ENCODE measurements at regions not wholly inside any gene's neighbourhood (a gene's known extent, or its start where the extent isn't known, plus 50 kb on each side); places are given as distances from the start of the nearest gene placed in this dataset.
"Not testable (repeated sequence)": the region's sequence is repeated elsewhere in the genome, so short reads cannot be mapped to it uniquely, and the experiment has no call there.

DNA sequence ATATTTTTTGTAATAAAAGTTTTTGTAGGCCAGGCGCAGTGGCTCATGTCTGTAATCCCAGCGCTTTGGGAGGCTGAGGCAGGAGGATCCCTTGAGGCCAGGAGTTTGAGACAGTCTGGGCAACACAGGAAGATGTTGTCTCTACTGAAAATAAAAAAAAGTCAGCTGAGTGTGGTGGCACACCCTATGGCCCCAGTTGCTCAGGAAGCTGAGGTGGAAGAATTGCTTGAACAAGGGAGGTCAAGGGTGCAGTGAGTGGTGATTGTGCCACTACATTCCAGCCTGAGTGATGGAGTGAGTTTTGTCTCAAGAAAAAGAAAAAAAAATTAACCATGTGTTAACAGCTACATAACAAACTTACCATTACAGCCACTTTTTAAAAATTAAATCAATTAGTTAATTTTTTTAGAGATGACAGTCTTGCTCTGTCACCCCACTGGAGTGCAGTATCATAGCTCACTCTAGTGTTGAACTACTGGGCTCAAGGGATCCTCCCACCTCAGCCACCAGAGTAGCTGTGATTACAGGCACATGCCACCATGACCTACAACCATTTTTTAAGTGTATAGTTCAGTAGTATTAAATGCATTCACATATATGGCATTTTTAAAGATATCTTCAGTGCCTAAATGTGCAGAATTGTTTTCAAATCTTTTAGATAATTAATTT is 67.2 kb upstream of the ACYP2 start:
- H3K9me3 ChIP-seq (ENCODE audit: control insufficient read depth, low read length, poor library complexity, severe bottlenecking), result no peaks in the 10 kb centered on the region
- no peaks in the 10 kb centered on the region for H3K27me3 Mint-ChIP-seq
- H3K36me3 Mint-ChIP-seq (ENCODE audit: low read depth), result peaks cover 7% of the 10 kb centered on the region
- no peak overlapping the region for H3K4me3 Mint-ChIP-seq
- no peak overlapping the region for H3K27ac Mint-ChIP-seq
- DNase-seq (no peak), ATAC-seq (peak; percentile 36)
- H3K4me1 Mint-ChIP-seq, result peaks cover 2% of the 10 kb centered on the region

DNA sequence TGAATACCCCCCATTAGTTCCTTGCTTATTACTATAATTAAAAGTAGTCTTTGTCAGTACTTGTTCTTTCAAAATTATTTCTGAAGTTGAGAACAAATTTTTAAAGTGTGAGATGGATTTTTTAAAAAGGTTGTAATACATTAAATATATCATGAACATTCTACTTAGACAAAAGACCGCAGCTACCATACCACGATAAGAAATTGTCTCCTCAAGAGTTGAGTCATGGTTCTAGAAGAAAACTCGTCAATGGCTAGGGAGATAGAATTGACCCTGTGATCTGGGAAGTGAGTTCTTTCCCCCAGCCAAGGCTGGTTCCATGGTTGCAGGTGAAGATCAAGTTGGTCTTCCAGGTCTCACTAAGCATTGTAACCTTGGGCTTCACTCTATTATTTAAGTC is 67.8 kb upstream of the ACYP2 start:
- no peak overlapping the region for H3K27ac Mint-ChIP-seq
- peaks cover 2% of the 10 kb centered on the region for H3K4me1 Mint-ChIP-seq
- H3K27me3 Mint-ChIP-seq, result no peaks in the 10 kb centered on the region
- H3K36me3 Mint-ChIP-seq (ENCODE audit: low read depth), result peaks cover 7% of the 10 kb centered on the region
- DNase-seq (no peak), ATAC-seq (no peak)
- H3K9me3 ChIP-seq (ENCODE audit: control insufficient read depth, low read length, poor library complexity, severe bottlenecking), result no peaks in the 10 kb centered on the region
- no peak overlapping the region for H3K4me3 Mint-ChIP-seq

DNA sequence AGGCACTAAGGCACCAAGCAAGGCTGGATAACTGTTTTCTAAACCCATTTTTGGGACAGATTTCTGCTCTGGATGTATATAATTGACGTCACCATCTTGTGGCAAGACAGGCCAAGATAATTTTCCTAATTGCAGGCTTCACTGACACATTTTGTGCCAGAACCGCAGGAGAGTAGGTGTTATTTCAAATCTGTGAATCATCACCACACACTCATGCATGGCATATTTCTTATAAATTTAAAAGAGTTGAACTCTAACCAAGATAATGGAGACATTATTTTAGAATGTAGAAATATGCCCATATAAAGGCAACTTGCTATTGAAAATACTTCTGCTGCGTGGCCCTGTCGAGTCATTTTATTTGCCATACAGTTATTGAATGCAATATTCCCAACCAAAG is 68.3 kb upstream of the ACYP2 start:
- Mint-ChIP-seq H3K27me3 (no peaks in the 10 kb centered on the region), H3K4me3 (no peak overlapping the region), H3K4me1 (peaks cover 2% of the 10 kb centered on the region), H3K27ac (no peak overlapping the region), H3K36me3 (ENCODE audit: low read depth) (peaks cover 7% of the 10 kb centered on the region)
- no peak for ATAC-seq
- DNase-seq, result no peak
- no peaks in the 10 kb centered on the region for H3K9me3 ChIP-seq (ENCODE audit: control insufficient read depth, low read length, poor library complexity, severe bottlenecking)

DNA sequence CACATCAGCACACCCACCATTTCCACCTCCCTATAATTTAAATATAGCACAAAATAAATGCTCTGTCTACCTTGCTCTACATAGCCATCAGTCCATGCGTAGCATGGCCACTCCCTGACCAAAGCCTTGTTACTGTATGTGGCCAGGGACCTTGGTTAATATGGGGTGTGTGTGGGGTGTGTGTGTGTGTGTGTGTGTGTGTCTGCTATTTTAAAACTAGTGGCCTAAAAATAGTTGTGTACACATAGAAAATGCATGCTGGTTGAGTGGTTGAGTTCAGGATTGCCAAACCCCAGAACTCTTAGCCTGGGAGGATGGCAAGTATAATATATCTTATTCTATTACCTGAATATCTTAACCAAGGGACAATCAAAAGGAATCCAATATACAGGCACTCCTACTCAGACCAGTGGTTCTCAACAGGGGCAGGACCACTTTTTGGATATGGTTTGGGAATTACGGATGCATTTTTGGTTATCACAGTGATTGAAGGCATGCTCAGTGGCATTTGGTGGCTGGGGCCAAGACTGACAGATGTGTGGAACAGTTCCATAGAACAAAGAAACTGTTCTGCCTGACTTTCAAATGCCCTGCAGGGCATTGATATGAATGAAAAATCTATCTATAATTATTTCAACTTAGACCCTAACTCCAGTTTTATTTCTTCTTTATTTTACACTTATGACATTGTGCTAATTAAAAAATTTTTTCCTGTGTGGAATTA is 72.3 kb upstream of the PSME4 start:
- no peaks in the 10 kb centered on the region for H3K9me3 ChIP-seq (ENCODE audit: control insufficient read depth, low read length, poor library complexity, severe bottlenecking)
- Mint-ChIP-seq H3K36me3 (ENCODE audit: low read depth) (peaks cover 3% of the 10 kb centered on the region), H3K4me1 (peaks cover 3% of the 10 kb centered on the region), H3K4me3 (no peak overlapping the region), H3K27ac (no peak overlapping the region), H3K27me3 (no peaks in the 10 kb centered on the region)
- DNase-seq (no peak), ATAC-seq (no peak)

DNA sequence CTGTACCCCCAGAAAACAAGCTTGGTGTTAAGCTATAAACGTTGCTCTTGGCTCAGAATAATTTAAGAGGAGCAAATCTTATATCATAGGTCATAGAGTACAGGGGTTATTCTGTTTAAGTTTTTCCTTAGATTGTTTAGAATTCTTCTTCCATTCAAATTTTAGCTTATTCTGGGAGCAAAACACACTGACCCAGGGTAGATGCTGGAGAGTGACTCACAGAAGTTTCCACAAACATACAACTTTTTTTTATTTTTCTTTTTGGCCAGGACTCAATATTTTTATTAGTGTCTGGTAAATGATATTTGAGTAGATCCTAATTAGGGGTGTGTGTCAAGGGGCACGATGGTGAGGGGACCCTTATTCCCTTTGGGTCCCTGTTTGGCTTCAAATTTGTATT is 71.5 kb upstream of the PSME4 start:
- DNase-seq (no peak), ATAC-seq (no peak)
- H3K36me3 Mint-ChIP-seq (ENCODE audit: low read depth), result peaks cover 3% of the 10 kb centered on the region
- no peak overlapping the region for H3K4me3 Mint-ChIP-seq
- no peaks in the 10 kb centered on the region for H3K27me3 Mint-ChIP-seq
- H3K27ac Mint-ChIP-seq, result no peak overlapping the region
- H3K9me3 ChIP-seq (ENCODE audit: control insufficient read depth, low read length, poor library complexity, severe bottlenecking), result no peaks in the 10 kb centered on the region
- H3K4me1 Mint-ChIP-seq, result peaks cover 2% of the 10 kb centered on the region

DNA sequence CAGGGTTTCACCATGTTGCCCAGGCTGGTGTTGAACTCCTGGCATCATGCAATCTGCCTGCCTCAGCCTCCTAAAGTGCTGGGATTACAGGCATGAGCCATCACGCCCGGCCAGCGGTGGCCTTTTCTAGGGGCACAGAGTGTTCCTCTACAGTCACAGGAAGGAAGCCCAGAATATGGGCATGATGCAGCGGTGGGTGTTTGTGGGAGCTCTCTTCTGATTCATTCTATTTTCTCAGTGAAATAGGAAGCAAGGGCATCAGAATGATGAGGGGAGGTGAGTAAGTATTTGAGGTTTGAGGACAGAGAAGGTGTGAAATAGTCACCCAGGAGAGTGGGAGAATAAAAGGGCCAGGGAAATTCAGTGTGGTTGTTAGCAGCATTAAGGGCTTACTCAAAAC is 70.3 kb upstream of the PSME4 start:
- no peak for ATAC-seq
- no peak for DNase-seq
- Mint-ChIP-seq H3K27ac (no peak overlapping the region), H3K4me1 (peaks cover 2% of the 10 kb centered on the region), H3K36me3 (ENCODE audit: low read depth) (peaks cover 3% of the 10 kb centered on the region), H3K27me3 (no peaks in the 10 kb centered on the region), H3K4me3 (no peak overlapping the region)
- no peaks in the 10 kb centered on the region for H3K9me3 ChIP-seq (ENCODE audit: control insufficient read depth, low read length, poor library complexity, severe bottlenecking)

DNA sequence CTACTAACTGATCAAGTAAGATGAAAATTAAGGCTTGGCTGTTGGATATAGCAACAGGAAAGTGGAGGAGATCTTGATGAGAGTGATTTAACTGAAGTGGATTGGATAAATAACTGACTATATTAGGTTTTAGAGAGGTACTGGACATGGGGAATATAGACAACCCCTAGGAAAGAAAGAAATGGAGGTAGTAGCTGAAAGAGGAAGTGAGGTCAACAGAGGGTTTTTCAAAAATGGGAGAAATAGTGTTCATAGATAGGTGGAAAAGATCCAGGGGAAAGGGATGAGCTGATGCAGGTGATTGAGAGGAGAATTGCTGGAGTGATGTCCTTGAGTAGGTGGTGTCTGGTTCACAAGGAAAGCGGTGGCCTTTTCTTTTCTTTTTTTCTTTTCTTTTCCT is 69.9 kb upstream of the PSME4 start:
- H3K4me3 Mint-ChIP-seq, result no peak overlapping the region
- H3K27ac Mint-ChIP-seq, result no peak overlapping the region
- ATAC-seq (no peak), DNase-seq (no peak)
- H3K36me3 Mint-ChIP-seq (ENCODE audit: low read depth), result peaks cover 3% of the 10 kb centered on the region
- peaks cover 2% of the 10 kb centered on the region for H3K4me1 Mint-ChIP-seq
- no peaks in the 10 kb centered on the region for H3K27me3 Mint-ChIP-seq
- H3K9me3 ChIP-seq (ENCODE audit: control insufficient read depth, low read length, poor library complexity, severe bottlenecking), result no peaks in the 10 kb centered on the region

DNA sequence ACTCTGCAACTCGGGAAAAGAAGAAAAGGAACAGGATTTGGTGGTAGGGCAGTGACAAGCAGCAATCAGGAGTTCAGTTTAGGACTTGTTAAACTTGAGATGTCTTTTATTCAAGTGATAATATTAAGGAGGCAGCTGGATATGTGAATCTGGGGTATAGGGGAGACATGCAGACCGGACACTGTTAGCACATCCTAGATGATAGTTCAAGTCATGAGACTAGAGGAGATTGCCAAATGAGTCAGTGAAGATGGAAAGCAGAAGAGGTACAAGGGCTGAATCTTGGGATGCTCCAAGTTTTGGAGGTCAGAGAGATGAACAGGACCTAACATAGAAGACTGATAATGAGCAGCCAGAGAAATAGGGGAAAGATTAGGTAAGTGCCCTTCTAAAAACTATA is 69.5 kb upstream of the PSME4 start:
- peaks cover 3% of the 10 kb centered on the region for H3K36me3 Mint-ChIP-seq (ENCODE audit: low read depth)
- no peak overlapping the region for H3K4me3 Mint-ChIP-seq
- no peaks in the 10 kb centered on the region for H3K9me3 ChIP-seq (ENCODE audit: control insufficient read depth, low read length, poor library complexity, severe bottlenecking)
- no peak for DNase-seq
- H3K27me3 Mint-ChIP-seq, result no peaks in the 10 kb centered on the region
- ATAC-seq, result no peak
- no peak overlapping the region for H3K27ac Mint-ChIP-seq
- H3K4me1 Mint-ChIP-seq, result peaks cover 2% of the 10 kb centered on the region

DNA sequence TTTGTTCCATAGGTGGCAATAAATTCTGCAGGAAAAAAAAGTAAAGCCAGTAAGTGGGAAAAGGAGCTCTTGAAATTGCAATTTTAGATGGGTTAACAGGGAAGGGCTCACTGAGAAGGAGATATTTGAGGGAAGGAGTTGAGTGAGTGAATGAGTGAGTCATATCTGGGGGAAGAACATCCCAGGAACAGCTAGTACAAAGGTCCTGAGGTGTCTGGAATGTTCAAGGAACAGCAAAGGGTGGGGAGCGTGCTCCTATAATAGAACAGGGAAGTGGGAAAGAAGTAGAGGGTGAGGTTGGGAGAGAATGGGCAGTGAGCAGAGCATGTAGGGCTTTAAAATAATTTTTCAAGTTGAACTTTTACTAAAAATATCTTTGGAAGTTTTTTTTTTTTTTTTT is 68.0 kb upstream of the PSME4 start:
- Mint-ChIP-seq H3K27ac (no peak overlapping the region), H3K4me3 (no peak overlapping the region), H3K36me3 (ENCODE audit: low read depth) (peaks cover 3% of the 10 kb centered on the region), H3K4me1 (peaks cover 2% of the 10 kb centered on the region), H3K27me3 (no peaks in the 10 kb centered on the region)
- H3K9me3 ChIP-seq (ENCODE audit: control insufficient read depth, low read length, poor library complexity, severe bottlenecking), result no peaks in the 10 kb centered on the region
- ATAC-seq (no peak), DNase-seq (no peak)

DNA sequence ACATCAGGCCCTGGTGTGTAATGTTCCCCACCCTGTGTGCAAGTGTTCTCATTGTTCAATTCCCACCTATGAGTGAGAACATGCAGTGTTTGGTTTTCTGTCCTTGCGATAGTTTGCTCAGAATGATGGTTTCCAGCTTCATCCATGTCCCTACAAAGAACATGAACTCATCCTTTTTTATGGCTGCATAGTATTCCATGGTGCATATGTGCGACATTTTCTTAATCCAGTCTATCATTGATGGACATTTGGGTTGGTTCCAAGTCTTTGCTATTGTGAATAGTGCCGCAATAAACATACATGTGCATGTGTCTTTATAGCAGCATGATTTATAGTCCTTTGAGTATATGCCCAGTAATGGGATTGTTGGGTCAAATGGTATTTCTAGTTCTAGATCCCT is 60.5 kb upstream of the PSME4 start:
- DNase-seq; H3K4me3 Mint-ChIP-seq; H3K27ac Mint-ChIP-seq; H3K36me3 Mint-ChIP-seq (ENCODE audit: low read depth); ATAC-seq; H3K4me1 Mint-ChIP-seq; H3K9me3 ChIP-seq (ENCODE audit: control insufficient read depth, low read length, poor library complexity, severe bottlenecking); H3K27me3 Mint-ChIP-seq: not testable (repeated sequence)

DNA sequence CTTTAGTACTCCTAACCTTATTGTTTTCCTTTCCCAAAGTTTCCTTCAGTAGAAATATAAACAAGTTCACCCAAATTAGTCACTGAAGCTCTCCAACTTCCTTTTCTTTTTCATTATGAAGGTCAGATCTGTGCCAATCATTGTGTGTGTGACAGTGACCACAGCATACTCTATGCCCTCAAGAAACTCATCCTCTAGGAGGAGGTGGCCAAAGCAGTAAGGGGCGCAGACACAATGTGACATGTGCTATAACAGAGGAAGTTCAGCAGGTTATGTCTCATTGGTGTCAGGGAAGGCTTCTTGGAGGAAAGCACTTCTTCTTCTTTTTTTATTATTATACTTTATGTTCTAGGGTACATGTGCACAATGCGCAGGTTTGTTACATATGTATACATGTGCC is 60.0 kb upstream of the PSME4 start:
- DNase-seq, result no peak
- H3K27me3 Mint-ChIP-seq, result no peaks in the 10 kb centered on the region
- ATAC-seq, result no peak
- peaks cover 4% of the 10 kb centered on the region for H3K36me3 Mint-ChIP-seq (ENCODE audit: low read depth)
- H3K4me3 Mint-ChIP-seq, result no peak overlapping the region
- H3K27ac Mint-ChIP-seq, result no peak overlapping the region
- H3K4me1 Mint-ChIP-seq, result no peaks in the 10 kb centered on the region
- H3K9me3 ChIP-seq (ENCODE audit: control insufficient read depth, low read length, poor library complexity, severe bottlenecking), result no peaks in the 10 kb centered on the region

DNA sequence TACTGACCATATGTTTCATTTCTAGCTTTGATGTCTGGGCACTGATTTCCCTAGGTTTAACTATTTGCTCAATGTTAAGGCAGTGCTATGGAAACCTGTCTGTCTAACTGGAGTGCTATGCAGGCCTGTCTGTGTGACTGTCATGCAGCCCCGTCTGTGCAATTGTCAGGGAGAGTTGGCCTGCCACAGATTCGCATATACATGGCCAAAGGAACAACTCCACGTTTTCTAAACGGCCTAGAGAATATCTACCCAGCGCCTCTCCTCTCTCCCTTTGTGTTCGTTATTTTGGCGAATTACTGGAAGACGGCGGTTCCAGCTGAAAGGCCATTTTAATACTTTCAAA is 59.6 kb upstream of the PSME4 start:
- H3K27me3 Mint-ChIP-seq, result no peaks in the 10 kb centered on the region
- H3K27ac Mint-ChIP-seq, result no peak overlapping the region
- H3K36me3 Mint-ChIP-seq (ENCODE audit: low read depth), result peaks cover 4% of the 10 kb centered on the region
- H3K4me3 Mint-ChIP-seq, result no peak overlapping the region
- ATAC-seq (no peak), DNase-seq (no peak)
- no peaks in the 10 kb centered on the region for H3K9me3 ChIP-seq (ENCODE audit: control insufficient read depth, low read length, poor library complexity, severe bottlenecking)
- no peaks in the 10 kb centered on the region for H3K4me1 Mint-ChIP-seq

DNA sequence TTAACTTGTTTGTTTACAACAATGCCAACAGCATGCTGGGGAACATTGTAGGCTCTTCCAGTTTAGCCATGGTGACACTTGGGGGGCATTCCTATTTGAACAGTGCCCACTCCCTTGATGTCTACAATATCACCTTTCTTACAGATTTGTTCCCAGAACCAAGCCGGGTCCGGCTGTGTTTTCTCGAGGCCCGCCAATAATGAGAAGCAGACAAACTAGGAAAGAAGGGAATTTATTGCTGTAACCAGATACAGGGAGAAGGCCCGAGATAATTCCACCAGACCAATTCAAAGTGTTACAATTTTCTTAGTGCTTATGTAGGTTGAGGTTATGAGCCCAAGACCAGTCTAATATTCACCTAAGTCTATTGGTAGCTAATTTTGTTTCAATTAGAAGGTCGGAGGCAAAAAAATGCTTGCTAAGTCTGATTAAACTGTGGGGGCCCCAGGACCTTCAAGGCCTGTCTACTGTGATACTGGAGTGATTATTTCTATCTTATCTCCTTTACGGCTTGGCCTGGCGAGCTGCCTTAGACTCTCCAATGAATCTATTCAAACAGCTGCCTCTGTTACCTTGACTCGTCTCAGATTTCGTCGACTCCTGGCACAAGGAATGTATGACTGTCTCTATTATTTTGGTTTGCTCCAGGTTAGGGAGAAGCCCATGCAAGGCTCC is 59.1 kb upstream of the PSME4 start:
- peaks cover 4% of the 10 kb centered on the region for H3K36me3 Mint-ChIP-seq (ENCODE audit: low read depth)
- no peak overlapping the region for H3K4me3 Mint-ChIP-seq
- no peaks in the 10 kb centered on the region for H3K4me1 Mint-ChIP-seq
- DNase-seq (no peak), ATAC-seq (no peak)
- no peaks in the 10 kb centered on the region for H3K9me3 ChIP-seq (ENCODE audit: control insufficient read depth, low read length, poor library complexity, severe bottlenecking)
- H3K27me3 Mint-ChIP-seq, result no peaks in the 10 kb centered on the region
- peak overlapping the region; percentile 37 for H3K27ac Mint-ChIP-seq

All from T-helper 17 cell (primary cell).